ACHN (cell line): ENCODE measurements at regions not wholly inside any gene's neighbourhood (a gene's known extent, or its start where the extent isn't known, plus 50 kb on each side); places are given as distances from the start of the nearest gene placed in this dataset.

ENCODE experiments used
- DNase-seq: peaks from one replicate; pipeline ENCODE4 v3.0.0-alpha.2; 2015
- in situ Hi-C: cut with HindIII; loops from 2 replicates; pipeline ENCODE4 v1.10.0; 2017; ENCODE audit warnings: low sequenced_read_pairs, low pct_ligation_motif_present, low pct_unique_long_range_greater_than_20kb

DNA sequence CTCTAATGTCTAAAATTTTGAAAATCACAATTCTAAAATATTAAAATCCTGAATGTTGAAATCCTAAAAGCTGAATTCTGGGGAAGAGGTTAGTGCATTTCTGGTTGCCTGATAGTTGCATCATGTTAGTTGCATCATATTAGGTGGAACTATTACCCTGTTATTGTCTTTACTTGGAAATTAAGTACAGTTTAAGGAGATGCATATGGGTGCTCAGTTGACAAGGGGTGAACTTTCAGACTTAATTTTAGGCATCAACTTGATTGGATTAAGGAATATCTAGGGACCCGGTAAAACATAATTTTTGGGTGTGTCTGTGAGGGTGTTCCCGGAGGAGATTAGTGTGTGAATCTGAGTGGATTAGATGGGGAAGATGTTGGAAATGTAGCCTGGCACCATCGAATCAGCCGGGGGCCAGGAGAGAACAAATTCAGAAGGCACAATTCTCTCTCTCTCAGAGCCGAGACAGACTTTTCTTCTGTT lies 409.8 kb downstream of the PLCL1 start:
- no peak for DNase-seq
- in situ Hi-C loops, result no loop called here

DNA sequence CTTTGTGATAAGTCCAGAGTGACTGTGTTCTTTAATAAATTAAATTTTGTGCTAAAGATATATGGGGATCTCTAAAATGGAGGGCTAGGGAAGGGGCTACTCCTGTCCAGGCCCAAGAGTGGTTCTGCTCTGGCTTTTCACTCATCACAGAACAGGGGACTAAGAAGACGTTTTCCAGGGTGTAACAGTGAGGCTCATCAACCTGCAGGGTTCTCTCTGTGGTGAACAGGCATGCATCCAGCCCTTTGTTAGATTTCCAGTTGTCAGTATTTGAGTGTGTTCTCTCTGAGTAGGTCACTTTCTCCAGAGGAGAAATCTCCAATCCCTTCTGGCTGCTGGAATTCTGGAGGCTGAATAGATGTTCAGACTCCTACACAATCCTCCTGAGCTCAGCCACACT lies 408.9 kb downstream of the PLCL1 start:
- no peak for DNase-seq
- in situ Hi-C loops, result no loop called here

DNA sequence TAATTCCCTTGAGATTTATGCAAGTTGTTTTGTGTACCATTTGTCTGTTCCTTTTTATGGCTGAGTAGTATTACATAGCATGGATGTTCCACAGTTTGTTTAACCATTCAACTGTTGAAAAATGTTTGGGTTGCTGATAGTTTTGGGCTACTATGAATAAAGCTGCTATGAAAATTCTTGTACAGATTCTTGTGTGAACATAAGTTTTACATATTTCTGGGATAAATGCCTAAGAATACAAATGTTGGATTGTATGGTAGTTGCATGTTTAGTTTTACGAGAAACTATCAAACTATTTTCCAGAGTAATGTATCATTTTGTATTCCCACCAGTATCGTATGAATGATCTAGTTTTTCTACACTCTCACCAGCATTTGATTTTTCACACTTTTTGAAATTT lies 407.3 kb downstream of the PLCL1 start:
- DNase-seq, result no peak
- in situ Hi-C loops, result no loop called here

DNA sequence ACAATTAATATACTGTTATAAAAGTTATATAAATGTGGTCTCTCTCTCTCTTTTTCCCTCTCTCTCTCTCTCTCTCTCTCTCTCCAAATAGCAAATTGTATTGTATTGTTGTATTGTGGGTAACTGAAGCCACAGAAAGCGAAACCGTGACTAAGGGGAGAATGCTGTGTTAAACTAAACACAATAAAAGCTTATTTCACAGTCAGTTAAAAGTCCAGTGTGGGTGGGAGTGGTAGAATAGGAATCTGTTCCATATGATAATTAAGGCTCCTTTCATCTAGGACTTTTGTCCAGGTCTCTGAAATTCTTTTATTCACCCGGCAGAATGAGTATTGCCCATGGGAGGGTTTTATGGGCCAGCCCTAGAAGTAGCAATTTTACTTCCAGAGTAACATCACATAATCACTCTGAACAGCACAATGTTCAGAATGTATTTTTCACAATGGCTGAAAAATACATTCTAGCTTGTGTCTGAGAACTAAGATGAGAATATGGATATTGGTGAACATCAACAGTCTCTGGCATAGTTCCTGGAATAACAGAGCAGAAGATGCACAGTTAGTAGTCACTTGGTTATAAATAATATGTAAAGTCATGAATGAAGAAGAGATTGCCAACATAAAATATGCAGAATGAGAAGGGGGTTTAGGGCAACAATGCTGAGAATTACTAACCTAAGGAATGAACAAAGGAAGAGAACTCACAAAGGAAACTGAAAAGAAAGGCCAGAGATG lies 399.1 kb downstream of the PLCL1 start:
- in situ Hi-C loops, result no loop called here
- DNase-seq, result no peak
